IMR-90 (cell line): ENCODE measurements at regions not wholly inside any gene's neighbourhood (a gene's known extent, or its start where the extent isn't known, plus 50 kb on each side); places are given as distances from the start of the nearest gene placed in this dataset.

Experiments
- ATAC-seq: fragments of 200-7000 bp; cut with Tn5 transposase; 2 replicates; pipeline ENCODE4 v1.9.1; 2020; ENCODE audit warnings: low read depth, mild to moderate bottlenecking, moderate library complexity
- BruUV-seq: library from RNA; stranded (reverse); fragments of 400-500 nt; replicated peaks from 2 replicates; lab custom pipeline; 2021; lab: Mats Ljungman, UMichigan
- CTCF ChIA-PET: fragments of 300-600 bp; formaldehyde crosslinking; extraction: SDS; loops from one replicate; lab custom pipeline; 2021; ENCODE audit warnings: antibody characterized with exemption; lab: Yijun Ruan, JAX
- POLR2A ChIA-PET: fragments of 300-600 bp; sonication (Branson Sonifier 250); formaldehyde crosslinking; loops from one replicate; lab custom pipeline; 2022; ENCODE audit warnings: antibody characterized with exemption; ENCODE audit not compliant: unreplicated experiment; lab: Charles Lee
- DNase-seq: peaks from one replicate; pipeline ENCODE4 v3.0.0; 2013
- H2AFZ ChIP-seq: replicated peaks from 2 replicates; pipeline ENCODE3; 2013; ENCODE audit warnings: low read length, mild to moderate bottlenecking; ENCODE audit not compliant: poor library complexity
- H2AK5ac ChIP-seq: 2 replicates; pipeline ENCODE4 v1.6.1; 2013; ENCODE audit warnings: low read depth, low read length, inconsistent platforms
- H2AK9ac ChIP-seq: replicated peaks from 2 replicates; pipeline ENCODE3; 2013; ENCODE audit warnings: mild to moderate bottlenecking, low read depth, low read length, moderate library complexity; ENCODE audit not compliant: poor library complexity
- H2BK120ac ChIP-seq: 2 replicates; pipeline ENCODE4 v1.6.1; 2013; ENCODE audit warnings: low read depth, low read length, inconsistent platforms
- H2BK15ac ChIP-seq: 3 replicates; pipeline ENCODE4 v1.6.1; 2013; ENCODE audit warnings: low read depth, low read length, inconsistent platforms
- H2BK20ac ChIP-seq: 2 replicates; pipeline ENCODE4 v1.6.1; 2013; ENCODE audit warnings: low read depth, mild to moderate bottlenecking, inconsistent platforms, low read length, moderate library complexity
- H2BK5ac ChIP-seq: 2 replicates; pipeline ENCODE4 v1.6.1; 2013; ENCODE audit warnings: mild to moderate bottlenecking, low read depth, low read length, inconsistent platforms; ENCODE audit not compliant: poor library complexity, severe bottlenecking
- H3K14ac ChIP-seq: replicated peaks from 2 replicates; pipeline ENCODE4 v1.6.1; 2013; ENCODE audit warnings: low read depth, low read length, inconsistent platforms
- H3K18ac ChIP-seq: 2 replicates; pipeline ENCODE4 v1.6.1; 2013; ENCODE audit warnings: low read depth, low read length, control low read depth
- H3K23ac ChIP-seq: 2 replicates; pipeline ENCODE4 v1.6.1; 2013; ENCODE audit warnings: low read depth, low read length, inconsistent platforms
- H3K27ac ChIP-seq: 2 replicates; pipeline ENCODE4 v1.5.1; 2013; ENCODE audit warnings: mild to moderate bottlenecking, control low read depth, low read length; ENCODE audit not compliant: insufficient read depth
- H3K27me3 ChIP-seq: 2 replicates; pipeline ENCODE4 v1.6.1; 2013; ENCODE audit warnings: low read length; ENCODE audit not compliant: control insufficient read depth, insufficient read depth
- H3K36me3 ChIP-seq: 2 replicates; pipeline ENCODE4 v1.6.1; 2013; ENCODE audit warnings: low read length, mixed read lengths; ENCODE audit not compliant: control insufficient read depth, insufficient read depth
- H3K4ac ChIP-seq: 2 replicates; pipeline ENCODE4 v1.6.1; 2013; ENCODE audit warnings: low read depth, low read length, inconsistent platforms
- H3K4me1 ChIP-seq: 2 replicates; pipeline ENCODE4 v1.6.1; 2013; ENCODE audit warnings: low read length, mixed read lengths; ENCODE audit not compliant: control insufficient read depth, insufficient read depth
- H3K4me2 ChIP-seq: 2 replicates; pipeline ENCODE4 v1.6.1; 2013; ENCODE audit warnings: low read depth, mild to moderate bottlenecking, control low read depth, low read length, moderate library complexity
- H3K4me3 ChIP-seq: 2 replicates; pipeline ENCODE4 v1.5.1; 2013; ENCODE audit warnings: low read depth, mild to moderate bottlenecking, control low read depth, low read length, moderate library complexity; ENCODE audit not compliant: insufficient read depth
- H3K56ac ChIP-seq: 2 replicates; pipeline ENCODE4 v1.6.1; 2013; ENCODE audit warnings: low read length, inconsistent platforms; ENCODE audit not compliant: insufficient read depth; ENCODE audit errors: extremely low read depth
- H3K79me1 ChIP-seq, 2 experiments: 2 replicates each; pipeline ENCODE4 v1.6.1; 2013; ENCODE audit warnings: low read length in 2 of 2, inconsistent platforms in 1 of 2, low read depth in 1 of 2
- H3K9ac ChIP-seq: 2 replicates; pipeline ENCODE4 v1.6.1; 2013; ENCODE audit warnings: low read depth, low read length, control low read depth
- H3K9me1 ChIP-seq: 2 replicates; pipeline ENCODE4 v1.6.1; 2013; ENCODE audit warnings: low read length, inconsistent platforms; ENCODE audit not compliant: insufficient read depth
- H3K9me3 ChIP-seq: 2 replicates; pipeline ENCODE4 v1.6.1; 2013; ENCODE audit warnings: low read length; ENCODE audit not compliant: control insufficient read depth, insufficient read depth
- H4K20me1 ChIP-seq: 2 replicates; pipeline ENCODE4 v1.6.1; 2013; ENCODE audit warnings: low read length, inconsistent platforms; ENCODE audit not compliant: insufficient read depth
- H4K5ac ChIP-seq: 2 replicates; pipeline ENCODE4 v1.6.1; 2013; ENCODE audit warnings: mild to moderate bottlenecking, low read depth, low read length, control low read depth
- H4K8ac ChIP-seq, 2 experiments: 2 replicates each; pipeline ENCODE4 v1.6.1; 2013; ENCODE audit warnings: low read depth in 2 of 2, low read length in 2 of 2, control low read depth in 1 of 2, inconsistent platforms in 1 of 2
- H4K91ac ChIP-seq: 2 replicates; pipeline ENCODE4 v1.6.1; 2013; ENCODE audit warnings: low read depth, low read length, inconsistent platforms; ENCODE audit not compliant: insufficient read depth
- BHLHE40 ChIP-seq: fragments of 150-350 bp; IDR thresholded peaks from 2 replicates; pipeline ENCODE4 v1.6.1; 2016; ENCODE audit warnings: mild to moderate bottlenecking, low read depth, low read length
- CEBPB ChIP-seq: IDR thresholded peaks from 2 replicates; pipeline ENCODE4 v1.6.1; 2012; ENCODE audit warnings: low read depth, low read length, improper control_type of control experiment
- CHD1 ChIP-seq: IDR thresholded peaks from 2 replicates; pipeline ENCODE4 v1.6.1; 2012; ENCODE audit warnings: low read depth, low read length, improper control_type of control experiment
- CTCF ChIP-seq: conservative IDR thresholded peaks from 2 replicates; pipeline ENCODE4 v1.5.1; 2012; ENCODE audit warnings: mild to moderate bottlenecking, low read depth, low read length, improper control_type of control experiment
- ELK1 ChIP-seq: fragments of 150-350 bp; IDR thresholded peaks from 2 replicates; pipeline ENCODE4 v1.6.1; 2016; ENCODE audit warnings: low read depth, mild to moderate bottlenecking, low read length, moderate library complexity, borderline replicate concordance
- FOS ChIP-seq: fragments of 150-350 bp; IDR thresholded peaks from 2 replicates; pipeline ENCODE4 v1.6.1; 2016; ENCODE audit warnings: low read depth, low read length
- MAFK ChIP-seq: IDR thresholded peaks from 2 replicates; pipeline ENCODE4 v1.6.1; 2012; ENCODE audit warnings: low read depth, low read length, improper control_type of control experiment
- MAZ ChIP-seq: IDR thresholded peaks from 2 replicates; pipeline ENCODE4 v1.6.1; 2012; ENCODE audit warnings: low read depth, mild to moderate bottlenecking, low read length, improper control_type of control experiment, moderate library complexity, borderline replicate concordance
- MXI1 ChIP-seq: IDR thresholded peaks from 2 replicates; pipeline ENCODE4 v1.6.1; 2012; ENCODE audit warnings: low read depth, mild to moderate bottlenecking, low read length, moderate library complexity, borderline replicate concordance
- NFE2L2 ChIP-seq: fragments of 150-350 bp; IDR thresholded peaks from 2 replicates; pipeline ENCODE4 v1.6.1; 2016; ENCODE audit warnings: low read depth, mild to moderate bottlenecking, low read length
- POLR2A ChIP-seq: IDR thresholded peaks from 2 replicates; pipeline ENCODE4 v1.6.1; 2012; ENCODE audit warnings: mild to moderate bottlenecking, low read depth, low read length
- RAD21 ChIP-seq: IDR thresholded peaks from 2 replicates; pipeline ENCODE4 v1.6.1; 2012; ENCODE audit warnings: low read length, improper control_type of control experiment
- RCOR1 ChIP-seq: IDR thresholded peaks from 2 replicates; pipeline ENCODE4 v1.6.1; 2012; ENCODE audit warnings: mild to moderate bottlenecking, low read length, improper control_type of control experiment; ENCODE audit not compliant: insufficient replicate concordance
- RFX5 ChIP-seq: IDR thresholded peaks from 2 replicates; pipeline ENCODE4 v1.8.0; 2012; ENCODE audit warnings: low read depth, mild to moderate bottlenecking, low read length, moderate library complexity
- SMC3 ChIP-seq: fragments of 150-350 bp; IDR thresholded peaks from 2 replicates; pipeline ENCODE4 v1.6.1; 2016; ENCODE audit warnings: low read depth, mild to moderate bottlenecking, antibody characterized with exemption, low read length, moderate library complexity
- USF2 ChIP-seq: fragments of 150-350 bp; IDR thresholded peaks from 2 replicates; pipeline ENCODE4 v1.6.1; 2017; ENCODE audit warnings: mild to moderate bottlenecking, antibody characterized with exemption, low read length, low read depth
- WGBS, 2 experiments: methylation state at CpG; one replicate each; pipeline versions ENCODE4 v1.1.5 to v1.1.7; 2013; ENCODE audit warnings: missing lambda C conversion rate in 2 of 2; ENCODE audit not compliant: insufficient read length in 1 of 2; ENCODE audit errors: extremely low coverage in 2 of 2; 5-methylcytosine and 5-hydroxymethylcytosine counted together
- dilution Hi-C: fragments of 300-500 bp; cut with HindIII; formaldehyde crosslinking; loops from one replicate; pipeline ENCODE4 v1.14.3; 2018; ENCODE audit warnings: low sequenced_read_pairs; ENCODE audit not compliant: unreplicated experiment
- in situ Hi-C: fragments of 300-500 bp; cut with MboI; formaldehyde crosslinking; loops from 3 replicates; pipeline ENCODE4 v1.14.3; 2019; ENCODE audit warnings: low sequenced_read_pairs, inconsistent platforms, mixed read lengths
- intact Hi-C: fragments of 100-400 bp; cut with micrococcal nuclease; formaldehyde crosslinking; loops from 2 replicates; pipeline ENCODE4 v1.10.0; 2022

GRCh38 chr13:111542530-111543341 lies 222.3 kb downstream of the TEX29 start:
- BruUV-seq, result no TSS peak
- ChIA-PET CTCF (interaction anchor here (0.6 kb wide), 1 partner anchor 1037 kb away, joined by 3 read pairs; no protein-coding TSS in a partner anchor), POLR2A (no interaction called here)
- H2BK120ac ChIP-seq, result no peak overlapping the region
- H3K36me3 ChIP-seq, result no peaks in the 10 kb centered on the region
- H4K91ac ChIP-seq, result no peak overlapping the region
- H4K8ac ChIP-seq, result no peak overlapping the region
- no peak overlapping the region for H3K56ac ChIP-seq
- peaks cover 43% of the 10 kb centered on the region for H3K9me3 ChIP-seq
- no peak overlapping the region for H2AFZ ChIP-seq
- TF ChIP-seq SMC3 (no peak), USF2 (no peak), FOS (no peak), MAFK (no peak), RCOR1 (no peak), NFE2L2 (no peak), ELK1 (no peak), CHD1 (no peak), MXI1 (no peak), POLR2A (no peak), BHLHE40 (no peak), MAZ (no peak), CEBPB (no peak), RAD21 (no peak), RFX5 (no peak), CTCF (no peak)
- dilution Hi-C loops (no loop called here), intact Hi-C loops (no loop called here), in situ Hi-C loops (no loop called here)
- no peaks in the 10 kb centered on the region for H3K4me1 ChIP-seq
- H4K20me1 ChIP-seq, result no peaks in the 10 kb centered on the region
- no peak overlapping the region for H2BK20ac ChIP-seq
- no peak overlapping the region for H3K18ac ChIP-seq
- H3K14ac ChIP-seq, result no peak overlapping the region
- no peaks in the 10 kb centered on the region for H3K27me3 ChIP-seq
- WGBS, 2 experiments, result 75% methylated on average over 6 of the region's 14 CpGs; no CpG with 5 or more reads in 1 of the 2 experiments
- no peak for ATAC-seq
- no peak overlapping the region for H3K23ac ChIP-seq
- no peak overlapping the region for H2BK15ac ChIP-seq
- no peak overlapping the region for H3K9ac ChIP-seq
- H3K4ac ChIP-seq, result no peak overlapping the region
- no peaks in the 10 kb centered on the region for H3K79me1 ChIP-seq
- H2BK5ac ChIP-seq, result no peak overlapping the region
- H2AK9ac ChIP-seq, result no peak overlapping the region
- H4K5ac ChIP-seq, result no peak overlapping the region
- no peaks in the 10 kb centered on the region for H3K9me1 ChIP-seq
- H3K4me3 ChIP-seq, result no peak overlapping the region
- no peak overlapping the region for H2AK5ac ChIP-seq
- no peak overlapping the region for H3K4me2 ChIP-seq
- no peak for DNase-seq
- no peak overlapping the region for H3K27ac ChIP-seq
